ENCODE measurements at regions not wholly inside any gene's neighbourhood (a gene's known extent, or its start where the extent isn't known, plus 50 kb on each side); places are given as distances from the start of the nearest gene placed in this dataset.

DNA sequence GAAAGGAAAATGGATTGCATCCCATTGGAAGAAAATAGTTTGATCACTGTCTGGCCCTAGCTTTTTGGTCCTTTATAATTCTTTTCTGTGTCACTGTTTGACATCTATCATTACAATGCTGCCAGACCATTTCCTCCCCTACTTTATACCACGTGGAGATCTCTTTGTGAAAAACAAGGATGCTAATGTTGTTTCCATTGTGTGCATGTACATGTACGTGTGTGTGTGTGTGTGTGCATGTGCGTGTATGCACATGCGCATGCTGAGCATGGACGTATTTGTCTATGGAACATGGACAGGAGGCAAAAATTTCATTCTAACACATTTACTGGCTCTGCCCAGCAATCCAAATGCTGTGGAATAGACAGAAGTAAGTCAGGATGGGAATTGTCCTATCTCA is 153.1 kb upstream of the PLXNA2 start:
- TF ChIP-seq, protein P1, sequence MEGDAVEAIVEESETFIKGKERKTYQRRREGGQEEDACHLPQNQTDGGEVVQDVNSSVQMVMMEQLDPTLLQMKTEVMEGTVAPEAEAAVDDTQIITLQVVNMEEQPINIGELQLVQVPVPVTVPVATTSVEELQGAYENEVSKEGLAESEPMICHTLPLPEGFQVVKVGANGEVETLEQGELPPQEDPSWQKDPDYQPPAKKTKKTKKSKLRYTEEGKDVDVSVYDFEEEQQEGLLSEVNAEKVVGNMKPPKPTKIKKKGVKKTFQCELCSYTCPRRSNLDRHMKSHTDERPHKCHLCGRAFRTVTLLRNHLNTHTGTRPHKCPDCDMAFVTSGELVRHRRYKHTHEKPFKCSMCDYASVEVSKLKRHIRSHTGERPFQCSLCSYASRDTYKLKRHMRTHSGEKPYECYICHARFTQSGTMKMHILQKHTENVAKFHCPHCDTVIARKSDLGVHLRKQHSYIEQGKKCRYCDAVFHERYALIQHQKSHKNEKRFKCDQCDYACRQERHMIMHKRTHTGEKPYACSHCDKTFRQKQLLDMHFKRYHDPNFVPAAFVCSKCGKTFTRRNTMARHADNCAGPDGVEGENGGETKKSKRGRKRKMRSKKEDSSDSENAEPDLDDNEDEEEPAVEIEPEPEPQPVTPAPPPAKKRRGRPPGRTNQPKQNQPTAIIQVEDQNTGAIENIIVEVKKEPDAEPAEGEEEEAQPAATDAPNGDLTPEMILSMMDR (IDR thresholded peaks at IDR 0.05) = no peak
- no peak for TF ChIP-seq ZFX (IDR thresholded peaks at IDR 0.05; ENCODE audit: borderline replicate concordance)
